HEK293 (cell line): ENCODE measurements at regions not wholly inside any gene's neighbourhood (a gene's known extent, or its start where the extent isn't known, plus 50 kb on each side); places are given as distances from the start of the nearest gene placed in this dataset.
"Not testable (repeated sequence)": the region's sequence is repeated elsewhere in the genome, so short reads cannot be mapped to it uniquely, and the experiment has no call there.

ENCODE experiments used
- CTCF ChIA-PET: fragments of 350-600 bp; formaldehyde crosslinking; extraction: SDS; loops from one replicate; lab custom pipeline; 2021; ENCODE audit warnings: antibody characterized with exemption; lab: Yijun Ruan, JAX
- POLR2A ChIA-PET: fragments of 300-600 bp; formaldehyde crosslinking; extraction: SDS; loops from one replicate; lab custom pipeline; 2020; ENCODE audit warnings: antibody characterized with exemption, inconsistent platforms; lab: Yijun Ruan, JAX
- H3K27ac ChIP-seq: fragments of 200-500 bp; sonication (Bioruptor generic); 2 replicates; pipeline ENCODE4 v1.5.1; 2014; ENCODE audit warnings: low read depth, low read length, control low read depth, inconsistent platforms; ENCODE audit errors: extremely low read depth
- H3K36me3 ChIP-seq, 2 experiments: fragments of 200-500 bp in 1 of 2; sonication (Bioruptor generic) in 1 of 2; 1 replicate in 1 of 2; 2 replicates in 1 of 2; pipeline ENCODE4 v1.5.1; 2014 to 2017; ENCODE audit warnings: inconsistent platforms in 2 of 2, low read length in 2 of 2; ENCODE audit not compliant: control insufficient read depth in 2 of 2, insufficient read depth in 1 of 2
- H3K4me1 ChIP-seq: fragments of 200-500 bp; sonication (Bioruptor generic); 2 replicates; pipeline ENCODE4 v1.5.1; 2014; ENCODE audit warnings: mild to moderate bottlenecking, low read length, inconsistent platforms; ENCODE audit not compliant: control insufficient read depth, insufficient read depth
- H3K4me3 ChIP-seq: 2 replicates; pipeline ENCODE4 v1.5.1; 2011; ENCODE audit warnings: low read depth, mild to moderate bottlenecking, control low read depth, low read length, moderate library complexity
- H3K9me3 ChIP-seq: fragments of 200-500 bp; sonication (Bioruptor generic); 2 replicates; pipeline ENCODE4 v1.5.1; 2014; ENCODE audit warnings: low read depth, low read length, inconsistent platforms; ENCODE audit not compliant: control insufficient read depth, insufficient read depth
- AEBP2 ChIP-seq: fragments of 450-650 bp; formaldehyde crosslinking; IDR thresholded peaks from 2 replicates; pipeline ENCODE4 v1.5.1; 2016; ENCODE audit warnings: missing biosample characterization, missing genetic modification characterization, borderline replicate concordance
- BCL11A ChIP-seq: fragments of 450-650 bp; formaldehyde crosslinking; IDR thresholded peaks from 2 replicates; pipeline ENCODE4 v1.5.1; 2016; ENCODE audit warnings: low read depth, missing biosample characterization, missing genetic modification characterization
- BCL11B ChIP-seq: fragments of 450-650 bp; formaldehyde crosslinking; IDR thresholded peaks from 2 replicates; pipeline ENCODE4 v1.5.1; 2016; ENCODE audit warnings: low read depth, missing biosample characterization, missing genetic modification characterization
- MEIS1 ChIP-seq: sonication (generic); formaldehyde crosslinking; IDR thresholded peaks from 2 replicates; pipeline ENCODE4 v1.8.1; 2022; ENCODE audit warnings: missing genetic modification reagents, mild to moderate bottlenecking, borderline replicate concordance
- RBAK ChIP-seq: fragments of 450-650 bp; formaldehyde crosslinking; IDR thresholded peaks from 2 replicates; pipeline ENCODE4 v1.5.1; 2016; ENCODE audit warnings: missing biosample characterization, missing genetic modification characterization
- REST ChIP-seq: fragments of 450-650 bp; formaldehyde crosslinking; IDR thresholded peaks from 2 replicates; pipeline ENCODE4 v1.5.1; 2016; ENCODE audit warnings: missing biosample characterization, missing genetic modification characterization
- SCRT2 ChIP-seq: fragments of 450-650 bp; formaldehyde crosslinking; IDR thresholded peaks from 2 replicates; pipeline ENCODE4 v1.5.1; 2016; ENCODE audit warnings: missing biosample characterization, missing genetic modification characterization
- ZBTB44 ChIP-seq: fragments of 450-650 bp; IDR thresholded peaks from 2 replicates; pipeline ENCODE4 v1.5.1; 2018; ENCODE audit warnings: missing biosample characterization, mild to moderate bottlenecking, missing genetic modification characterization
- ZFP41 ChIP-seq: fragments of 450-650 bp; formaldehyde crosslinking; IDR thresholded peaks from 2 replicates; pipeline ENCODE4 v1.5.1; 2016; ENCODE audit warnings: missing biosample characterization, missing genetic modification characterization, borderline replicate concordance
- ZNF426 ChIP-seq: fragments of 450-650 bp; formaldehyde crosslinking; IDR thresholded peaks from 2 replicates; pipeline ENCODE4 v1.5.1; 2017; ENCODE audit warnings: missing biosample characterization, missing genetic modification characterization, mild to moderate bottlenecking, inconsistent platforms, moderate library complexity
- ZNF449 ChIP-seq: fragments of 450-650 bp; formaldehyde crosslinking; IDR thresholded peaks from 2 replicates; pipeline ENCODE4 v1.5.1; 2017; ENCODE audit warnings: missing biosample characterization, mild to moderate bottlenecking, missing genetic modification characterization, moderate library complexity
- ZNF555 ChIP-seq: fragments of 450-650 bp; formaldehyde crosslinking; conservative IDR thresholded peaks from 2 replicates; pipeline ENCODE4 v1.5.1; 2017; ENCODE audit warnings: missing biosample characterization, mild to moderate bottlenecking, missing genetic modification characterization, inconsistent platforms
- ZNF654 ChIP-seq: fragments of 450-650 bp; formaldehyde crosslinking; IDR thresholded peaks from 2 replicates; pipeline ENCODE4 v1.5.1; 2016; ENCODE audit warnings: low read depth, missing biosample characterization, missing genetic modification characterization
- ZNF830 ChIP-seq: fragments of 450-650 bp; IDR thresholded peaks from 2 replicates; pipeline ENCODE4 v1.5.0; 2018; ENCODE audit warnings: missing biosample characterization, missing genetic modification characterization, low read depth, mild to moderate bottlenecking, moderate library complexity

- TF ChIP-seq ZBTB44 (tag by site-specific recombination) (no peak), ZNF449 (tag by site-specific recombination) (no peak)
- TF ChIP-seq, all 188 proteins: peak for 0
Measured at GRCh38 chr7:45278763-45279398, 121.3 kb downstream of the RAMP3 start (continued).

- H3K4me3 ChIP-seq, POLR2A ChIA-PET, H3K9me3 ChIP-seq, H3K36me3 ChIP-seq, CTCF ChIA-PET, H3K27ac ChIP-seq, H3K4me1 ChIP-seq: not testable (repeated sequence)
Measured at GRCh38 chr7:45289611-45290010, 132.0 kb downstream of the RAMP3 start.

- Histone ChIP-seq H3K4me3 (no peak overlapping the region), H3K27ac (no peak overlapping the region), H3K4me1 (peaks cover 2% of the 10 kb centered on the region; the same call in 1 of the 2 replicates), H3K36me3 (no peaks in the 10 kb centered on the region), H3K9me3 (no peaks in the 10 kb centered on the region)
- TF ChIP-seq AEBP2 (tag by site-specific recombination) (no peak), BCL11B (tag by site-specific recombination) (no peak), ZNF830 (tag by site-specific recombination) (no peak), ZNF555 (tag by site-specific recombination) (no peak), ZNF426 (tag by site-specific recombination) (no peak), SCRT2 (tag by site-specific recombination) (no peak), RBAK (tag by site-specific recombination) (no peak), MEIS1 (CRISPR knock-in tag) (no peak), BCL11A (no peak), ZNF654 (no peak), ZFP41 (tag by site-specific recombination) (no peak), REST (tag by site-specific recombination) (no peak)
- CTCF ChIA-PET, result no interaction called here
- POLR2A ChIA-PET, result no interaction called here
Measured at GRCh38 chr7:45290880-45291279, 133.3 kb downstream of the RAMP3 start.
